ENCODE measurements at regions not wholly inside any gene's neighbourhood (a gene's known extent, or its start where the extent isn't known, plus 50 kb on each side); places are given as distances from the start of the nearest gene placed in this dataset.
A peak's percentile ranks its signal among the peaks of the same experiment; 100 is the strongest.

GRCh38 chr14:100384819-100385813, 62.0 kb downstream of the SLC25A47 start:
- H3K27ac ChIP-seq: peak overlapping the region in 2 of 4 donors; percentile 18 to 61
- no peaks in the 10 kb centered on the region for H3K27me3 ChIP-seq

GRCh38 chr14:100386121-100386520, 63.0 kb downstream of the SLC25A47 start:
- H3K36me3 ChIP-seq: peaks cover 0 to 22% (median 0%) of the 10 kb centered on the region in 3 donors
- no peak overlapping the region for H3K4me3 ChIP-seq
- no peak for DNase-seq (ENCODE audit: low spot score in 2 of 2)
- WGBS, 2 donors: 27 to 31% methylated on average over 2 of the region's 2 CpGs
- H3K9me3 ChIP-seq: no peaks in the 10 kb centered on the region
- H3K27me3 ChIP-seq: no peaks in the 10 kb centered on the region
- H3K4me1 ChIP-seq: peaks cover 0 to 57% (median 3%) of the 10 kb centered on the region in 4 donors
- TF ChIP-seq, protein P1, sequence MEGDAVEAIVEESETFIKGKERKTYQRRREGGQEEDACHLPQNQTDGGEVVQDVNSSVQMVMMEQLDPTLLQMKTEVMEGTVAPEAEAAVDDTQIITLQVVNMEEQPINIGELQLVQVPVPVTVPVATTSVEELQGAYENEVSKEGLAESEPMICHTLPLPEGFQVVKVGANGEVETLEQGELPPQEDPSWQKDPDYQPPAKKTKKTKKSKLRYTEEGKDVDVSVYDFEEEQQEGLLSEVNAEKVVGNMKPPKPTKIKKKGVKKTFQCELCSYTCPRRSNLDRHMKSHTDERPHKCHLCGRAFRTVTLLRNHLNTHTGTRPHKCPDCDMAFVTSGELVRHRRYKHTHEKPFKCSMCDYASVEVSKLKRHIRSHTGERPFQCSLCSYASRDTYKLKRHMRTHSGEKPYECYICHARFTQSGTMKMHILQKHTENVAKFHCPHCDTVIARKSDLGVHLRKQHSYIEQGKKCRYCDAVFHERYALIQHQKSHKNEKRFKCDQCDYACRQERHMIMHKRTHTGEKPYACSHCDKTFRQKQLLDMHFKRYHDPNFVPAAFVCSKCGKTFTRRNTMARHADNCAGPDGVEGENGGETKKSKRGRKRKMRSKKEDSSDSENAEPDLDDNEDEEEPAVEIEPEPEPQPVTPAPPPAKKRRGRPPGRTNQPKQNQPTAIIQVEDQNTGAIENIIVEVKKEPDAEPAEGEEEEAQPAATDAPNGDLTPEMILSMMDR (IDR thresholded peaks at IDR 0.05): no peak
- TF ChIP-seq EP300 (IDR thresholded peaks at IDR 0.05) (no peak), POLR2A (IDR thresholded peaks at IDR 0.05) (no peak)
- H3K27ac ChIP-seq: peak overlapping the region in 2 of 4 donors; percentile 44 to 61

More at GRCh38 chr14:100384819-100385813, 62.0 kb downstream of the SLC25A47 start:
- H3K4me1 ChIP-seq: peaks cover 0 to 50% (median 3%) of the 10 kb centered on the region in 4 donors
- DNase-seq (ENCODE audit: low spot score in 2 of 2): no peak
- peaks cover 0 to 28% (median 0%) of the 10 kb centered on the region in 3 donors for H3K36me3 ChIP-seq
- no peak overlapping the region for H3K4me3 ChIP-seq
- 52% methylated on average over 16 of the region's 16 CpGs for WGBS, 2 donors
- TF ChIP-seq EP300 (IDR thresholded peaks at IDR 0.05): no peak
- TF ChIP-seq, protein P1 (IDR thresholded peaks at IDR 0.05): peak; percentile 35 to 69 (median 45)
- no peak for TF ChIP-seq POLR2A (IDR thresholded peaks at IDR 0.05)
- no peaks in the 10 kb centered on the region for H3K9me3 ChIP-seq

GRCh38 chr14:100386846-100387245, 63.7 kb downstream of the SLC25A47 start:
- peak overlapping the region in 1 of 4 donors; percentile 44 for H3K27ac ChIP-seq
- TF ChIP-seq EP300 (IDR thresholded peaks at IDR 0.05) (no peak), POLR2A (IDR thresholded peaks at IDR 0.05) (no peak)
- TF ChIP-seq, protein P1 (IDR thresholded peaks at IDR 0.05): no peak
- H3K4me1 ChIP-seq: peaks cover 0 to 53% (median 3%) of the 10 kb centered on the region in 4 donors
- H3K9me3 ChIP-seq: no peaks in the 10 kb centered on the region
- no peak overlapping the region for H3K4me3 ChIP-seq
- H3K36me3 ChIP-seq: peaks cover 0 to 15% (median 0%) of the 10 kb centered on the region in 3 donors
- WGBS, 2 donors: 48 to 55% methylated on average over 2 of the region's 2 CpGs
- DNase-seq (ENCODE audit: low spot score in 2 of 2): no peak
- H3K27me3 ChIP-seq: no peaks in the 10 kb centered on the region

DNA sequence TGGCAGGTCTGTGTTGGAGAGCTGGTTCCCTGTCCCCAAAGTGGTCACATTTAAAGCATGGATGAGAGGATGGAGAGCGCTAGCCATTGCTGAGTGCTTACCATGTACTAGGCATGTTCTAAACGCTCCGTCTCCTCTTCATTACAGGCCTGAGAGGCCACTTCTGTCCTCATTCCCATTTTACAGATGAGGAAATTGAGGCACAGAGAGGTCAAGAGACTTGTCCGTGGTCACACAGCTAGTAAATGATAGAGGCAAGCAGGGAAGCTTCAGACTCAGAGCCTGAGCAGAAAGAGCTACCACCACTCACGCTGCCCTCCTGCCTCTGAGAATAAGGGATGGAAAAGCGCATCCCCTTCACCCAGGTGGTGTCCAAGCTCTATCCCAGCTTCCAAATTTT, 64.3 kb downstream of the SLC25A47 start:
- peaks cover 0 to 51% (median 3%) of the 10 kb centered on the region in 4 donors for H3K4me1 ChIP-seq
- H3K36me3 ChIP-seq: peaks cover 0 to 9% (median 0%) of the 10 kb centered on the region in 3 donors
- no peak for DNase-seq (ENCODE audit: low spot score in 2 of 2)
- 87 to 91% methylated on average over 6 of the region's 6 CpGs for WGBS, 2 donors
- H3K27me3 ChIP-seq: no peaks in the 10 kb centered on the region
- H3K9me3 ChIP-seq: no peaks in the 10 kb centered on the region
- no peak overlapping the region for H3K4me3 ChIP-seq
- no peak overlapping the region for H3K27ac ChIP-seq
- TF ChIP-seq EP300 (IDR thresholded peaks at IDR 0.05): no peak
- TF ChIP-seq POLR2A (IDR thresholded peaks at IDR 0.05): no peak
- TF ChIP-seq, protein P1 (IDR thresholded peaks at IDR 0.05): no peak

Measured in tibial nerve (tissue), 4 donors.